K562 (cell line): ENCODE measurements at regions not wholly inside any gene's neighbourhood (a gene's known extent, or its start where the extent isn't known, plus 50 kb on each side); places are given as distances from the start of the nearest gene placed in this dataset.

ENCODE experiments used
- CBX8 ChIP-seq: fragments of 200-600 bp; sonication (generic); IDR thresholded peaks from 2 replicates; pipeline ENCODE4 v1.6.1; 2012; ENCODE audit warnings: borderline replicate concordance, mixed run types, low read depth, mild to moderate bottlenecking, moderate library complexity, mixed read lengths, low read length, control low read depth, inconsistent platforms; ENCODE audit not compliant: poor library complexity, severe bottlenecking; ENCODE audit errors: extremely low read depth
- CCNT2 ChIP-seq: IDR thresholded peaks from 2 replicates; pipeline ENCODE4 v1.6.1; 2011; ENCODE audit warnings: borderline replicate concordance, low read depth, mild to moderate bottlenecking, moderate library complexity, mixed read lengths, low read length; ENCODE audit not compliant: insufficient read length; ENCODE audit errors: extremely low read depth
- CLOCK ChIP-seq: fragments of 250-450 bp; sonication (Bioruptor Pico); IDR thresholded peaks from 2 replicates; pipeline ENCODE4 v1.4.0; 2020; ENCODE audit warnings: mild to moderate bottlenecking, moderate library complexity, borderline replicate concordance
- HDAC3 ChIP-seq: fragments of 450-650 bp; IDR thresholded peaks from 2 replicates; pipeline ENCODE4 v1.6.1; 2018; ENCODE audit warnings: borderline replicate concordance, mild to moderate bottlenecking, moderate library complexity; ENCODE audit not compliant: partially characterized antibody
- HDAC8 ChIP-seq: fragments of 450-650 bp; IDR thresholded peaks from 2 replicates; pipeline ENCODE4 v1.6.1; 2016; ENCODE audit warnings: mild to moderate bottlenecking, missing genetic modification characterization, moderate library complexity, missing compliant biosample characterization
- HES1 ChIP-seq: fragments of 450-650 bp; IDR thresholded peaks from 2 replicates; pipeline ENCODE4 v1.6.1; 2016; ENCODE audit warnings: low read depth, mild to moderate bottlenecking, moderate library complexity
- HOXB6 ChIP-seq: fragments of 250-450 bp; sonication (Bioruptor Pico); IDR thresholded peaks from 2 replicates; pipeline ENCODE4 v1.5.1; 2022; ENCODE audit warnings: mild to moderate bottlenecking, borderline replicate concordance
- MTA3 ChIP-seq: fragments of 450-650 bp; formaldehyde crosslinking; IDR thresholded peaks from 2 replicates; pipeline ENCODE4 v1.6.1; 2017; ENCODE audit warnings: mild to moderate bottlenecking, borderline replicate concordance
- NFIX ChIP-seq: fragments of 250-450 bp; sonication (Bioruptor Pico); IDR thresholded peaks from 2 replicates; pipeline ENCODE4 v1.4.0; 2020; ENCODE audit warnings: low read depth, mild to moderate bottlenecking, moderate library complexity
- NKRF ChIP-seq: fragments of 450-650 bp; IDR thresholded peaks from 2 replicates; pipeline ENCODE4 v1.6.1; 2016; ENCODE audit warnings: borderline replicate concordance
- RFX1 ChIP-seq: fragments of 450-650 bp; IDR thresholded peaks from 2 replicates; pipeline ENCODE4 v1.6.1; 2016; ENCODE audit warnings: mild to moderate bottlenecking, moderate library complexity
- SMARCC2 ChIP-seq: fragments of 450-650 bp; IDR thresholded peaks from 2 replicates; pipeline ENCODE4 v1.6.1; 2017; ENCODE audit warnings: antibody characterized with exemption, moderate library complexity, mild to moderate bottlenecking, low read depth
- TBL1XR1 ChIP-seq, 2 experiments: IDR thresholded peaks; 2 replicates each; pipeline ENCODE4 v1.6.1; 2012; ENCODE audit warnings: improper control_type of control experiment in 2 of 2, low read length in 2 of 2, mild to moderate bottlenecking in 1 of 2
- XRCC4 ChIP-seq: IDR thresholded peaks from one replicate; pipeline ENCODE4 v1.6.1; 2011; ENCODE audit not compliant: insufficient read depth, insufficient read length; ENCODE audit errors: extremely low read depth
- ZNF644 ChIP-seq: fragments of 200-800 bp; sonication (Bioruptor generic); IDR thresholded peaks from 2 replicates; pipeline ENCODE4 v1.6.1; 2016; ENCODE audit warnings: low read depth, missing genetic modification characterization, missing compliant biosample characterization

DNA sequence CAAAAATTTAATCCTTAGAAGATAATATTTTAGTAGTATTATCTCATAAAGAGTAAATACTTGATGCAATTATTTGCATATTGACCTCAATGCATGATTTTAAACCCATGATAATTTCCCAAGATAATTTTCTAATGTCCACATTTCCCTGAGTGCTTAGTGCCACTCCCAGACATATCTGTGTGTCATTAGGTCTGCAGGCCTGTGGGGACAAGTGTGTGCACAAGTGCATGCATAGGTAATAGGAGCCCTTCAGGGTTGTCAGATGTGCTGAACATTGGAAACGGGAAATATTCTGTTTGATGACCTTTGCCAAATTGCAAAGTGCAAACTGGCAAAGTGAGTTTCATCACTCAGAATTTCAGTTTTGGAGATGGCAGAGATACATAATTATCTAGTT is 369.9 kb downstream of the KLF5 start (continued):
- TF ChIP-seq NFIX (CRISPR knock-in tag) (no peak), HDAC3 (no peak), HES1 (no peak), CLOCK (CRISPR knock-in tag) (no peak), TBL1XR1 (IDR thresholded peaks at IDR 0.05; ENCODE audit: low read length in 2 of 2) (no peak), NKRF (no peak), HDAC8 (no peak), XRCC4 (no peak), CBX8 (no peak), HOXB6 (CRISPR knock-in tag) (no peak), CCNT2 (no peak), RFX1 (no peak), ZNF644 (tag) (no peak), SMARCC2 (no peak), MTA3 (no peak)
- TF ChIP-seq, all 486 proteins: peak for 0
